ENCODE measurements at regions not wholly inside any gene's neighbourhood (a gene's known extent, or its start where the extent isn't known, plus 50 kb on each side); places are given as distances from the start of the nearest gene placed in this dataset.

DNA sequence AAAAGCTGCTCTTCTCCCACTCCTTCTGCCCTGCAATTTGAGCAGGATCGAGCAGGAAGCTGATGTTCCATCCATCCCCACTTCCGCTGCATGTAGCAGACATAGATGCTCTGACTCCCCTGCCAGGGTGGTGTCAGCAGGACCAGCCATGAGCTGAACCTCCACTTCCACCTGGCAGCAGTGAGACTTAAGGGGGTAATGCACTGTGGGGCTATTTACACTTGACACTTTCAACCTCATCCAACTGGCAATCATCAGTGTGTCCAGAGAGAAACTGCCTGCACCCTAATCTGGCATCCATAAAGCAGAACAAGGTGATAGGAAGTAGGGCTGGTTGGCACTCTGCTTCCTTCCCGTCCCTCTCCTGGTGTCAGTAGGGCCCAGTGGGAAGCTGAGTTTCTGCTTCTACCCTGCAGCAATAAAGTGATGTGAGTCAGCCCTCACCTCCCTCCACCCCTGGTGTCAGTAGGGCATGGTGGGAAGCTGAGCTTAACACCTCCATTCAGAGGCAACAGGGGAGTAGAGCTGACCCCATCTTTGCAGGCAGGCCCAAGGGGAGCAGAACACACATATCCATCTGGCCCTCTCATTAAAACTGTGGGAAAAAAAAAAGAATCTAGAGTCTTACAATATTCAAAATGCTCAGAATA is 272.3 kb downstream of the PTPRU start:
- H3K4me3 ChIP-seq (ENCODE audit: low read length) = no peak overlapping the region
- H3K79me2 ChIP-seq (ENCODE audit: control insufficient read depth, low read length) = no peaks in the 10 kb centered on the region
- H4K20me1 ChIP-seq (ENCODE audit: control insufficient read depth, insufficient read depth, low read depth, low read length) = no peaks in the 10 kb centered on the region
- H3K9me2 ChIP-seq (replicated peaks; ENCODE audit: control insufficient read depth, low read length) = no peaks in the 10 kb centered on the region
- peaks cover 7% of the 10 kb centered on the region; the same call in 1 of the 2 replicates for H3K27me3 ChIP-seq (ENCODE audit: control insufficient read depth, low read length)
- TF ChIP-seq EZH2phosphoT487 (IDR thresholded peaks at IDR 0.05; ENCODE audit: borderline replicate concordance, low read length) (no peak), CTCF (IDR thresholded peaks at IDR 0.05; ENCODE audit: low read depth, low read length, poor library complexity, severe bottlenecking) (no peak)
- no peaks in the 10 kb centered on the region for H3F3A ChIP-seq (ENCODE audit: control insufficient read depth, insufficient read depth)
- no peak overlapping the region for H3K27ac ChIP-seq (ENCODE audit: low read depth, low read length)
- H3K4me1 ChIP-seq (ENCODE audit: control insufficient read depth, low read length) = no peaks in the 10 kb centered on the region
- no peaks in the 10 kb centered on the region for H3K36me3 ChIP-seq (ENCODE audit: control insufficient read depth, low read length)
- no peak overlapping the region for H3K4me2 ChIP-seq (ENCODE audit: low read length)
- H3K9me3 ChIP-seq (ENCODE audit: control insufficient read depth, insufficient read depth, low read length) = no peaks in the 10 kb centered on the region

GRCh38 chr1:29506678-29507225 is 270.4 kb downstream of the PTPRU start:
- Histone ChIP-seq H3K9me3 (ENCODE audit: control insufficient read depth, insufficient read depth, low read length) (no peaks in the 10 kb centered on the region), H4K20me1 (ENCODE audit: control insufficient read depth, insufficient read depth, low read depth, low read length) (no peaks in the 10 kb centered on the region), H3K9me2 (replicated peaks; ENCODE audit: control insufficient read depth, low read length) (no peaks in the 10 kb centered on the region), H3F3A (ENCODE audit: control insufficient read depth, insufficient read depth) (no peaks in the 10 kb centered on the region), H3K4me1 (ENCODE audit: control insufficient read depth, low read length) (no peaks in the 10 kb centered on the region), H3K27me3 (ENCODE audit: control insufficient read depth, low read length) (peaks cover 7% of the 10 kb centered on the region; the same call in 1 of the 2 replicates), H3K4me2 (ENCODE audit: low read length) (no peak overlapping the region), H3K79me2 (ENCODE audit: control insufficient read depth, low read length) (no peaks in the 10 kb centered on the region), H3K36me3 (ENCODE audit: control insufficient read depth, low read length) (no peaks in the 10 kb centered on the region), H3K27ac (ENCODE audit: low read depth, low read length) (no peak overlapping the region), H3K4me3 (ENCODE audit: low read length) (no peak overlapping the region)
- TF ChIP-seq CTCF (IDR thresholded peaks at IDR 0.05; ENCODE audit: low read depth, low read length, poor library complexity, severe bottlenecking) = no peak
- TF ChIP-seq EZH2phosphoT487 (IDR thresholded peaks at IDR 0.05; ENCODE audit: borderline replicate concordance, low read length) = no peak

DNA sequence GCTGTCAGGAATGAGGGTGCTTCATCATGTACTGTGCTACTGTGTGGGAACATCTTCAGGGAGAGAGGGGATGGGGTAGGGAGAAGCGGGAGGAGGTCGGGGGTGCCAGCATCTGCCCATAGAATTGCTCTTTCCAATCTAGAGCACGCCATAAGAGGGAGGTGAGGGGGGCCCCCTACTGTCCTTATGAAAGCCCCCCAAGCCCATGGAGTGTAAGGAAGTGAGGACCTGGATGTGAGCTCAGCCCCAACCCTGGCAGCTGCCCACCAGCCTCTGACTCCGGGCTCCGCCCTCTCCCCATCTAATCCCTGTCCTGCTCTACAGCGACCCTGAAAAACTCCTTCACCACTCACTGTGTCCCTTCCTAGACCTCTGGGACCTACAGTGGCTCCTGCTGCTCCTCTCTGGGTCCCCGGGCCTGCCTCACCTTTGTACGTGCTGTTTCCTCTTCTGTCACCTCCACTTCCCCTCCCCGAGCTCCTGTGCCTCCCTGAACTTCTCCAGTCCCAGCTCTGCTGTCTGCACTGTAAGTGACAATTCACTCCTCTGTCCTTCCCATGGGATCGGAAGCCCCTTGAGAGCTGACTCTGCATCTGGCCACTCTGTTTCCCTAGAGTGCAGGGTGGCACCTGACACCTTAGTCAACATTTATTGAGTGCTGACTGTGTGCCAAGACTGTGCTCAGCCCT is 269.4 kb downstream of the PTPRU start:
- H3K9me3 ChIP-seq (ENCODE audit: control insufficient read depth, insufficient read depth, low read length) = no peaks in the 10 kb centered on the region
- H3K4me3 ChIP-seq (ENCODE audit: low read length) = no peak overlapping the region
- peaks cover 7% of the 10 kb centered on the region for H3K27me3 ChIP-seq (ENCODE audit: control insufficient read depth, low read length)
- no peaks in the 10 kb centered on the region for H3K4me1 ChIP-seq (ENCODE audit: control insufficient read depth, low read length)
- TF ChIP-seq EZH2phosphoT487 (IDR thresholded peaks at IDR 0.05; ENCODE audit: borderline replicate concordance, low read length) (no peak), CTCF (IDR thresholded peaks at IDR 0.05; ENCODE audit: low read depth, low read length, poor library complexity, severe bottlenecking) (no peak)
- H3K27ac ChIP-seq (ENCODE audit: low read depth, low read length) = no peak overlapping the region
- H3K79me2 ChIP-seq (ENCODE audit: control insufficient read depth, low read length) = no peaks in the 10 kb centered on the region
- H3K9me2 ChIP-seq (replicated peaks; ENCODE audit: control insufficient read depth, low read length) = no peaks in the 10 kb centered on the region
- H3F3A ChIP-seq (ENCODE audit: control insufficient read depth, insufficient read depth) = no peaks in the 10 kb centered on the region
- no peaks in the 10 kb centered on the region for H3K36me3 ChIP-seq (ENCODE audit: control insufficient read depth, low read length)
- no peak overlapping the region for H3K4me2 ChIP-seq (ENCODE audit: low read length)
- H4K20me1 ChIP-seq (ENCODE audit: control insufficient read depth, insufficient read depth, low read depth, low read length) = no peaks in the 10 kb centered on the region
